ENCODE measurements at regions not wholly inside any gene's neighbourhood (a gene's known extent, or its start where the extent isn't known, plus 50 kb on each side); places are given as distances from the start of the nearest gene placed in this dataset.

- DNase-seq (ENCODE audit: low read depth), result no peak
Measured at GRCh38 chr1:219472596-219472995, 140.3 kb downstream of the ZC3H11B start.

DNA sequence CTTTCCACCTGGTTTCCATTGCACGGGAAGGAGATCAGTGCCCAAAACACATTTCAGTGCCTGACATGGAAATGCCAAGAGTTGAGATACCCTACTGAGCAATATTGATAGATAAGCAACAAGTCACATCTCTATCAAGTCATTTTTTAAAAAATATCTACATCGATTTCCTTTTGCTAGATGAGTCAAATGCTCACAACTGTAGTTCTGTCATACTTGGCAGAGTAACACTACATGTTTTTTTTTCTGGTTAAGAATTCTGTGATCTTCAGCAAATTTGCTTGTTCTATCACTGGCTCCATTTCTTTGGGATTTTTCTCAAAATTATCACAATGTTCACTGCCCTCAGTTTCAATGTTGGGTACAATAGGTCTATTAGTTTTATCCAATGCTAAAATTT, 145.4 kb downstream of the ZC3H11B start:
- no peak for DNase-seq (ENCODE audit: low read depth)

DNA sequence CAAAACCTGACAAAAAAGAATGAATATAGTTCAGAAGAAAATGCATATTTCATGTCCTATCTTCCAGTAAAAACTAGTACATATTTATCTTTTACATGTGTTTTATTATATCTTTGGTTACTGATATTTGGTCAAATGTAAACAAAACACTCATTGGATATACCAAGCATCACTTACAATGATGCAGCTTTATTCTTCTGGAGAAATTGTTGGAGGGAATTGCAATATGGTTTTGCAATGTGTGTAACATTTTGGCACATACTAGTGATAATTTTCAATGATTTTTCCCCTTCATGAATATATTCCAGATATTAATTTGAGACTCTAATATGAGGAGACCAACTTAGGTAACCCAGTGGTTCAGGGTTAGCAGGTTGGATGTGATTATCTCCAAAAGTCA, 146.1 kb downstream of the ZC3H11B start:
- no peak for DNase-seq (ENCODE audit: low read depth)

DNA sequence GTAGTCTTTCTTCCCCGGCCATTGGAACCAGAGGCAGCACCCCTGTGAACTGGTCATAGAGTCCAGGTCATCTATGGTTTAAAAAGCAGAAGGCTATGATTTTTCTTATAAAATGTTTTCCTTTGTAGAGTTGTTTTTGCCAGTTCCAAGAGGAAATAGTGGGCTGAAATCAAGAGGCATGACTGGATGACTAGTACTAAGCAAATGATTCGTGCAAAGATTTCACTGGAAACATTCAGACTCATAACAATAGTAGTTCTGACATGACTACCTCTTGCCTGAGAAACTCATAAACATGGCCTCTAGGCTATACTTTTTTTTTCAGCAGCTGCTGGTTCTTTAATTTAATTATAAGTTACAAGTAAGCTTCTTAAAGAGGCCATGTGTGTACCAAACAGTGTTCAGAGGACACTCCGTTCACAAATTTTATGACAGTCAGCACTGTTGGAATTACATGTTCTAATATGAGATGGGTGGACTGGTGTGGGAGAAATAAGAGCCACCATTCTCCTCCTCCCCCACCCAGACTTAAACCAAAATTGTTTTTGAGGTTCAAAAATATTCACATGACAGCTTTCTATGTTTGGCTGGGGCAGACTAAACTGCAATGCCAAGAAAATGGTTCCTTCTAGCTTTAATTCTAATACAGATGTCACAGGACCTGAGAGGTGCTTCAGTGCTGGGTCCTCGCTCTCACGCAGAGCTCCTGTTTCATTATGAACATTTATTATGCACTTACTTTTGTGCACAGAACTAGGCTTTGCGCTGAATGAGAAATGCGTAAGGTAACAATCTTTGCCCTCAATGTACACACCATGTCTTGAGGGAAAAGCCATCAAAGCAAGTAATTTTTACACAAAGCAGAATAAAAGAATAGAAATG, 147.5 kb downstream of the ZC3H11B start:
- no peak for DNase-seq (ENCODE audit: low read depth)

- DNase-seq (ENCODE audit: low read depth), result no peak
Measured at GRCh38 chr1:219463636-219464035, 149.3 kb downstream of the ZC3H11B start.

DNA sequence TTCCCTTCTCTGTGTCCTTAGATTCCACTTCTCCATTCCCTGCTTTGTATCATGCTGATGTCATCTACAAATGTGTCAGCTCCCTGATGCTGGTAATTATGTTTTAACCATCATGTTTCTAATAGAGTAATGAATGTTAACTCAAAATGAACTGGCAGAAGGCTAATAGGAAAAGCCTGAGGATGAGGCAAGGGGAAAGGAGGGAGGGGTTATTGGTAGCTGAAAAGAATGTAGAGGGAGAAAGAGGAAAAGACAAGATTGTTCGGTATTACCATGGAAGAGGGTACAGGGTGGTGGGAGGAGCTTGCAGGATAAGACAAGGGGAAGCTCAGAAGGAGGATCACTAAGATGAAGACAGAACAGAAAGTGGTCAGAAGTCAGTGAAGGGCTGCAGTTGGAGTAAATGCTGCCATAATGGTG, 150.9 kb downstream of the ZC3H11B start:
- DNase-seq (ENCODE audit: low read depth), result no peak

GRCh38 chr1:219460896-219461815, 151.7 kb downstream of the ZC3H11B start:
- no peak for DNase-seq (ENCODE audit: low read depth)

DNA sequence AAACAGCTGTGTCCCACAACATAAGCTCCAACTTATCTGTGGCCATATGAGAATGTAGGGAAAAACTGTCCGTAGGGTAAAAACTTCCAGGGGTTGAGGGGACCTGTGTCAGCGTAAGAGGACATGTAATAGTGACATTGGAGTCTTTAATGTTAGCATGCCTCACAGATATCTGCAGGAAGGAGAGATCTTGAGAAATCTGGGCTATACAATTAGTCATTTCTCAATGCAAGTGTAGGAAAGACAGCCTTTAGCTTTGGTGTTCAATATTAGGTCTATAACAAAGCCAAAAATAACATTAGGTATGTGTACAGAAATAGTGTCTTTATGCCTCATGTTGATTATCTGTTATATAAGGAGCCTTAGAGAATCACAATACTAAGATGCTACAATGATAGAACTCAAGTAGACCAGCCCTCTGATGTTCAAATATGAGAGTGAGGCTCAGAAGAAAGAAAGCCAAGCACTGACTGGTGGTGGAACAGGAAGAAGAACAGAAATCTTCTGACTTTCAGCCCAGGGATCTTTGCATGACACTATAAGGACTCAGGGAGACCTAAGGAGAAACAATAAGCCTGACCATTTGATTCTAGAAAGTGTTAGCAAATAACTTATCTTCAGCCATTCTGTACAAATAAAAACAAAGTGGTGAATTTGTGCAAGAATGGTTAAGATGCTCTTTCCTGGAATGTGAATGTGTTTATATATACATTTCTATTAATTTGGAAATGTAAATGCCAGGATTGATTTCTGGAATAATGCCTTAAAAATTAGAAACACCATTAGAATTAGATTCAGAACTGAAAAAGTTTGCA, 152.6 kb downstream of the ZC3H11B start:
- no peak for DNase-seq (ENCODE audit: low read depth)

DNA sequence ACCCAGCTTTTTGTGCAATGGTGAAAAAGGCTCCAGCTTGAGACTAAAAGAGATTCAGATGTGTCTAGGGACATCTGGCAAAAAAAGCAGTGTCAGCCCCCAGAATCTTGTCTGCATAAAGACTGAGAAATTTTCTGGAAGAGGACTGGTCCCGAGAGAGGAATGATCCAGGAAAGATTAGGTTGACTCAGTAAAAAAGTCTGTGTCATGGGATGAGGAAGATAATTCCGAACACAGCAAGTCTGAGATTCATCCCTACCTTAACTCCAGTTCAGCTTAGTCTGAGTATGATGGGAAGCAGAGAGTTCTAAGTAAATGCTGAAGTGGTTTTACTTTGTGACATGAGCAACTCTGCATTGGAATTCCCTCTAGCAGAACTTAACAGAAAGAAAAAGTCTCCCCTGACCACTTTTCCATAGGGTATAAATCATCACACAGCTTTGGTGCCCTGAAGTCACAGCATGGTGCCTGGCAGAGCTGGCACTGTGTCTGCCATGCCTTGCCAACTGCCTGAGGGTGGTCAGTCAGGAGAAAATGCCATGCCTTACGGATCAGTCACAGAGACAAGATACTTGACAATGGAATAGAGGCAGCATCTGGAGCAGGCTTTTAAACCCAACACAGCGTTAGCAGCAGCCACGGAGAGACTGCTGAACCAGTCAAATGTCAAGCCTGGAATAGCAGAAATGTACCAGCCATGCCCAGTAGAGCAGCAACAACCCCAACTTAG, 153.4 kb downstream of the ZC3H11B start:
- no peak for DNase-seq (ENCODE audit: low read depth)

DNA sequence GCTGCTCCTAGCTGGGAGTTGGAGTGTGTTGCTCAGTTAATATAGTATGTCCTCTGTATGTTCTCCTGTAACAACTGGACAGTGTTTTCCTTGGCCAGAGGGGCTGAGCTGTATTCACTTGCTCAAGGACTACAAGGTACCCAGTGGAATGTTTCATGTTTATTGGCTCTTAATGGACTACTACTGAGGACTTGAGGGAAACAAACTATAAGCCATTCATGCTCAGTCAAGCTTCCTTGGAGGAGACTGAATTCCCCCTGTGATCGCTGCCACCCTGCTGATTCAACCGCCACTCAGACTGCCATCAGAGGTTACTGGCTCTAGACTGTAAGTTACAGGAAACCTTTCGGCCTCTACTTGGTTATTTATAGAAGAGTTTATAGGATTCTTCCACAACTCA, 166.6 kb downstream of the ZC3H11B start:
- no peak for DNase-seq (ENCODE audit: low read depth)

- no peak for DNase-seq (ENCODE audit: low read depth)
Measured at GRCh38 chr1:219445864-219446263, 167.0 kb downstream of the ZC3H11B start.

DNA sequence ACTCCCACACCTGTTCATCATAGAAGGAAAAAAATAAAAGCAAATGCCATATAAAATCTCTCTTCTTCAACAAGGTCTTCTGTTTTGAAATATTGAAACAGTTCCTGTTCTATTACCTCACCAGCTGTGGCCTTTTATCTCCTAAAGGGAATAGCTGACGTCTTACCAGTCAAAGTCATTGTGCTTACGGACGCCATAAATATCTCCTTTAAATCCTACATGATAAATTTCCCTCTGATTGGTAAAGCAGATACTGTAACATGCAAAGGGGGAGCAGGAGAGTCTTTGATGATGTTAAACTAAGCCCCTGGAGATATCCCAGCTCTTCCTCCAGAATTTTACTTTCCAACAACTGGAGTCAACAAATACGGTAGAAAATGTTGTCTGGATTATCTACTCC, 168.4 kb downstream of the ZC3H11B start:
- no peak for DNase-seq (ENCODE audit: low read depth)

- no peak for DNase-seq (ENCODE audit: low read depth)
Measured at GRCh38 chr1:219443763-219444162, 169.1 kb downstream of the ZC3H11B start.

DNA sequence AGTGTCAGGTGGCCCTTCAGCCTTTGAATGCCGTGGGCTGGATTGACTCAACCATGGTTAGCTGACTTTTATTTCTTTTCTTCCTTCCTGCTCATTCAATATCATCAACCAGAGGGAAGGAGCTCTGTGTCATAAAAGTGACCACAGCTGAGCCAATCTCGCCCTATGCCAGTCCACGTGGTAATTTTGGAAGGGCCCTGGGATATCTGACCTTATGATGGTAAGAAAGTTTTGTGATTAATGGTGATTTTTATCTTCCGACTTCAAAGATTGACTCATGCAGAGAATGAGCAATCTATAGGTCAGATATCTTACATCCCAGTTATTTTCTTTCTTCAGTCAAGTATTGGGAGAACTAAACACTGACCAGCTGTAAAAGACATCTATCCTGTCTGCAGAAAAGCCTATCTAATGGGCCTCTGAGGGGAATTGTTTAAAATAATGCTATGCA, 170.3 kb downstream of the ZC3H11B start:
- DNase-seq (ENCODE audit: low read depth), result no peak

DNA sequence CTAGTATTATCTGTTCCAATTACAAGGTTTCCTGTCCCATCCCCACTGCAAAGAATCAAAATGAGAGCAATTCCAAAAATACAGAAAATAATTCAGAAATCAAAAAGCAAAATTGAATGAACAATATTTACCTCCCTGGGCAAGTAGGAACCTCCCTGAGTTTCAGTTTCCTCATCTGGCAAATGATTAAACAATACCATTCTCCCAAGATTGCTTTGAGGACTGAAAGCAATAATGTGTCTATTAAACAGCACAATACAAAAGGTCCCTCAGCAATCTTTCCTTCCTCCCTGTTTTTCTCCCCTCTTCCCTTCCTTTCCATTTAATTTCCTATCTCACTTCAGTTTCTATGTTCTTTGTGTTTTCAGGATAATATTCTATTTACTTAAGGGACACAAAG, 171.0 kb downstream of the ZC3H11B start:
- DNase-seq (ENCODE audit: low read depth), result no peak

DNA sequence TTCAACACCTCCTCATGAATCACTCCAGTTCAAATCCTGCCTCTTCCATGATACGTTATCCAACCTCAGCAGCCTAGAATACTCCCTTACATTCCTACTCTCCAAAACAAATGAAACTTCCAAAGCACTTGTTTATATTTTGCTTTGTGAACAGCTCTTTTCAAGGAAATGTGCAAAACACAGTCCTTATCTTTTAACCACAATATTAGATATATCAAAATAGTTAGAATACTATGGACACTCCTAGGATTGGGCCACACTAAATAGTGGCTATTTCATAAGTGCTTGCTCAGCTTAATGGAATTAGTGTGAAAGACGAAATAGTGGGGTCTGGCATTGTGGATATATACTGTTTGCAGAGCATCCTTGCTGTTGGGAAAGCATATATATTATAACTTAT, 173.5 kb downstream of the ZC3H11B start:
- DNase-seq (ENCODE audit: low read depth), result no peak

- DNase-seq (ENCODE audit: low read depth), result no peak
Measured at GRCh38 chr1:219438386-219438785, 174.5 kb downstream of the ZC3H11B start.

- DNase-seq (ENCODE audit: low read depth), result no peak
Measured at GRCh38 chr1:219434923-219435297, 178.0 kb downstream of the ZC3H11B start.

- no peak for DNase-seq (ENCODE audit: low read depth)
Measured at GRCh38 chr1:219434285-219434922, 178.5 kb downstream of the ZC3H11B start.

GRCh38 chr1:219433496-219434131, 179.3 kb downstream of the ZC3H11B start:
- no peak for DNase-seq (ENCODE audit: low read depth)

Data from activated T-cell treated with anti-CD3 and anti-CD28 coated beads for 1 hour (primary cell).